Upper lobe of left lung (tissue), 4 donors: ENCODE measurements at regions not wholly inside any gene's neighbourhood (a gene's known extent, or its start where the extent isn't known, plus 50 kb on each side); places are given as distances from the start of the nearest gene placed in this dataset.

Experiments used
- CTCF ChIP-seq, 6 experiments: fragments of 450-650 bp in 4 of 6; fragments of 200-600 bp in 2 of 6; sonication (generic) in 2 of 6; IDR thresholded peaks; one replicate each; pipeline ENCODE4 v1.5.1; 2016 to 2019; ENCODE audit warnings: antibody characterized with exemption in 6 of 6
- EP300 ChIP-seq, 4 donors: sonication (generic); formaldehyde crosslinking; IDR thresholded peaks; one replicate each; pipeline ENCODE4 v1.5.1; 2017; ENCODE audit warnings: antibody characterized with exemption in 4 of 4, control low read depth in 2 of 4
- POLR2A ChIP-seq, 4 donors: fragments of 450-650 bp; IDR thresholded peaks; one replicate each; pipeline ENCODE4 v1.5.1; 2016 to 2017; ENCODE audit warnings: antibody characterized with exemption in 4 of 4, mild to moderate bottlenecking in 2 of 4
- POLR2AphosphoS5 ChIP-seq, 2 donors: sonication (generic); formaldehyde crosslinking; IDR thresholded peaks; one replicate each; pipeline ENCODE4 v1.5.1; 2017; ENCODE audit warnings: antibody characterized with exemption in 2 of 2

GRCh38 chr18:76613053-76613754 lies 118.2 kb upstream of the ZNF516 start:
- TF ChIP-seq POLR2AphosphoS5 (IDR thresholded peaks at IDR 0.05) = no peak
- no peak for TF ChIP-seq CTCF (IDR thresholded peaks at IDR 0.05)
- TF ChIP-seq EP300 (IDR thresholded peaks at IDR 0.05) = no peak
- TF ChIP-seq POLR2A (IDR thresholded peaks at IDR 0.05) = no peak
